SU-DHL-6 (cell line): ENCODE measurements at regions not wholly inside any gene's neighbourhood (a gene's known extent, or its start where the extent isn't known, plus 50 kb on each side); places are given as distances from the start of the nearest gene placed in this dataset.

ENCODE experiments used
- H2AFZ ChIP-seq: fragments of 200-600 bp; sonication (generic); 2 replicates; pipeline ENCODE4 v1.6.1; 2014; ENCODE audit warnings: low read depth, mild to moderate bottlenecking, moderate library complexity, mixed read lengths, antibody characterized with exemption, low read length; ENCODE audit not compliant: severe bottlenecking
- H3F3A ChIP-seq: fragments of 200-600 bp; shearing (Covaris generic); 2 replicates; pipeline ENCODE4 v1.6.0; 2016; ENCODE audit warnings: antibody characterized with exemption, mild to moderate bottlenecking; ENCODE audit not compliant: insufficient read depth
- H3K27ac ChIP-seq: fragments of 200-600 bp; sonication (generic); 2 replicates; pipeline ENCODE4 v1.5.1; 2016; ENCODE audit warnings: low read depth, mild to moderate bottlenecking, low read length, moderate library complexity, mixed read lengths
- H3K27me3 ChIP-seq: fragments of 200-600 bp; sonication (generic), shearing (Covaris generic); 2 replicates; pipeline ENCODE4 v1.6.0; 2014; ENCODE audit warnings: mild to moderate bottlenecking, low read length
- H3K36me3 ChIP-seq: fragments of 200-600 bp; sonication (generic); 2 replicates; pipeline ENCODE4 v1.6.1; 2014; ENCODE audit warnings: mild to moderate bottlenecking, low read length, mixed read lengths
- H3K4me2 ChIP-seq: fragments of 300-600, 200-600 bp; shearing (Covaris generic), sonication (generic); 2 replicates; pipeline ENCODE4 v1.6.0; 2014; ENCODE audit warnings: low read length, low read depth, mild to moderate bottlenecking; ENCODE audit not compliant: poor library complexity, severe bottlenecking
- H3K4me3 ChIP-seq: fragments of 200-600 bp; sonication (generic); 2 replicates; pipeline ENCODE4 v1.5.1; 2014; ENCODE audit warnings: antibody characterized with exemption, low read length, mild to moderate bottlenecking, mixed read lengths; ENCODE audit not compliant: insufficient read depth, poor library complexity, severe bottlenecking
- H3K79me2 ChIP-seq: fragments of 200-600 bp; sonication (generic); 2 replicates; pipeline ENCODE4 v1.6.1; 2014; ENCODE audit warnings: mild to moderate bottlenecking, low read length, moderate library complexity; ENCODE audit not compliant: insufficient read depth
- H3K9ac ChIP-seq: fragments of 200-600 bp; sonication (generic); 2 replicates; pipeline ENCODE4 v1.7.0; 2014; ENCODE audit warnings: mild to moderate bottlenecking, low read length
- H3K9me2 ChIP-seq: fragments of 200-600 bp; sonication (generic); replicated peaks from 2 replicates; pipeline ENCODE4 v1.6.1; 2014; ENCODE audit warnings: low read length; ENCODE audit not compliant: insufficient read depth
- H3K9me3 ChIP-seq: fragments of 200-600 bp; sonication (generic); 2 replicates; pipeline ENCODE4 v1.6.1; 2014; ENCODE audit warnings: low read length, mixed read lengths; ENCODE audit not compliant: insufficient read depth
- H4K20me1 ChIP-seq: fragments of 200-600 bp; sonication (generic); 2 replicates; pipeline ENCODE4 v1.6.1; 2014; ENCODE audit warnings: low read depth, mild to moderate bottlenecking, antibody characterized with exemption, low read length, moderate library complexity, mixed read lengths
- EZH2phosphoT487 ChIP-seq: fragments of 200-600 bp; sonication (generic), shearing (Covaris generic); conservative IDR thresholded peaks from 2 replicates; pipeline ENCODE4 v1.6.1; 2018; ENCODE audit warnings: mild to moderate bottlenecking, antibody characterized with exemption, low read length, moderate library complexity, mixed read lengths
- TF ChIP-seq, protein P1 (sequence below): fragments of 200-600 bp; sonication (generic); IDR thresholded peaks from one replicate; pipeline ENCODE4 v1.5.1; 2017; ENCODE audit warnings: antibody characterized with exemption, mild to moderate bottlenecking, low read length, moderate library complexity; ENCODE audit not compliant: insufficient read depth, poor library complexity, severe bottlenecking

DNA sequence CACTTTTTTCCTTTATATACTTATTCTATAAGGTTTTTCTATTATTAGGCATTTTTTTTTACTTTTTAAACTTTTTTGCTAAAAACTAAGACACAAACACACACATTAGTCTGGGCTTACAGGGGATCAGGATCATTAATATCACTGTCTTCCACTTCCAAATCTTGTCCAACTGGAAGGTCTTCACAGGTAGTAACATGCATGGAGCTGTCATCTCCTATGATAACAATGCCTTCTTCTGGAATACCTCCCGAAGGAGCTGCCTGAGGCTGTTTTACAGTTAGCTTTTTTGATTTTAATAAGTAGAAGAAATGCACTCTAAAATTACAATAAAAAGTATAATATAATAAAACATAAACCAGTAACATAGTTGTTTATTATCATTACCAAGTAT lies 345.5 kb upstream of the PTGER4 start:
- H3K27me3 ChIP-seq, result no peaks in the 10 kb centered on the region
- no peaks in the 10 kb centered on the region for H3K9me2 ChIP-seq
- H3K9ac ChIP-seq, result no peak overlapping the region
- no peaks in the 10 kb centered on the region for H3F3A ChIP-seq
- no peak overlapping the region for H3K27ac ChIP-seq
- no peaks in the 10 kb centered on the region for H3K36me3 ChIP-seq
- H3K9me3 ChIP-seq, result no peaks in the 10 kb centered on the region
- H3K4me3 ChIP-seq, result no peak overlapping the region
- H4K20me1 ChIP-seq, result no peaks in the 10 kb centered on the region
- no peak overlapping the region for H2AFZ ChIP-seq
- no peaks in the 10 kb centered on the region for H3K79me2 ChIP-seq
- TF ChIP-seq, protein P1, sequence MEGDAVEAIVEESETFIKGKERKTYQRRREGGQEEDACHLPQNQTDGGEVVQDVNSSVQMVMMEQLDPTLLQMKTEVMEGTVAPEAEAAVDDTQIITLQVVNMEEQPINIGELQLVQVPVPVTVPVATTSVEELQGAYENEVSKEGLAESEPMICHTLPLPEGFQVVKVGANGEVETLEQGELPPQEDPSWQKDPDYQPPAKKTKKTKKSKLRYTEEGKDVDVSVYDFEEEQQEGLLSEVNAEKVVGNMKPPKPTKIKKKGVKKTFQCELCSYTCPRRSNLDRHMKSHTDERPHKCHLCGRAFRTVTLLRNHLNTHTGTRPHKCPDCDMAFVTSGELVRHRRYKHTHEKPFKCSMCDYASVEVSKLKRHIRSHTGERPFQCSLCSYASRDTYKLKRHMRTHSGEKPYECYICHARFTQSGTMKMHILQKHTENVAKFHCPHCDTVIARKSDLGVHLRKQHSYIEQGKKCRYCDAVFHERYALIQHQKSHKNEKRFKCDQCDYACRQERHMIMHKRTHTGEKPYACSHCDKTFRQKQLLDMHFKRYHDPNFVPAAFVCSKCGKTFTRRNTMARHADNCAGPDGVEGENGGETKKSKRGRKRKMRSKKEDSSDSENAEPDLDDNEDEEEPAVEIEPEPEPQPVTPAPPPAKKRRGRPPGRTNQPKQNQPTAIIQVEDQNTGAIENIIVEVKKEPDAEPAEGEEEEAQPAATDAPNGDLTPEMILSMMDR, result no peak
- no peak overlapping the region for H3K4me2 ChIP-seq

DNA sequence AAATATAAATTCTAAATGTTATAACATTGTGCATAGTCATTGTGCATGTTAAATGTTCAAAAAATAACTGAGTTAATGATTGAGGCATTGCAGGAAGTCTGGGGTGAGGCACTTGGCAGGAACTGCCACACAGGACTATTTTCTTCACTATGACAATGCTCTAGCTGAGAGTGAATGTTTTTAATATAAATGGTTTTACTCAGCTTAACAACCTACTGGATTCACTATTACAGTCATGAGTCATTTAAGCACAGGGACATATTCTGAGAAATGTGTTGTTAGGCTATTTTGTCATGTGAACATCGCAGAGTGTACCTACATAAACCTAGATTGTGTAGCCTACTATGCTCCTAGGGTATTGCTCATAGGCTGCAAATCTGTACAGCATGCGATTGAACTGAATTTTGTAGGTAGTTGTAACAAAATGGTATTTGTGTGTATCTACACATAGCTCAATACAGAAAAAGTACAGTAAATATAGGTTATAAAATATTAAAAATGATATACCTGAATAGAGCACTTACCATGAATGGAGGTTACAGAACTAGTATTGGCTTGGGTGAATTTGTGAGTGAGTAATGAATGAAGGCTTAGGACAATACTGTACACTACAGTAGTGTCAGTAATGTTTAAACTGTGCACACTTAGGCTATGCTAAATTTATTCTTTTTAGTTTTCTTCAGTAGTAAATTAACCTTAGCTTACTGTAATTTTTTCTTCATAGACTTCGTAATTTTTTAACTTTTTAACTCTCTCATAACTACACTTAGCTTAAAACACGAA lies 346.1 kb upstream of the PTGER4 start:
- Histone ChIP-seq H4K20me1 (no peaks in the 10 kb centered on the region), H3K27ac (no peak overlapping the region), H3K27me3 (no peaks in the 10 kb centered on the region), H2AFZ (no peak overlapping the region), H3K4me3 (no peak overlapping the region), H3K36me3 (no peaks in the 10 kb centered on the region), H3F3A (no peaks in the 10 kb centered on the region), H3K9me3 (no peaks in the 10 kb centered on the region), H3K79me2 (no peaks in the 10 kb centered on the region), H3K4me2 (no peak overlapping the region), H3K9ac (no peak overlapping the region), H3K9me2 (no peaks in the 10 kb centered on the region)
- TF ChIP-seq, protein P1, result no peak
- TF ChIP-seq EZH2phosphoT487, result no peak

DNA sequence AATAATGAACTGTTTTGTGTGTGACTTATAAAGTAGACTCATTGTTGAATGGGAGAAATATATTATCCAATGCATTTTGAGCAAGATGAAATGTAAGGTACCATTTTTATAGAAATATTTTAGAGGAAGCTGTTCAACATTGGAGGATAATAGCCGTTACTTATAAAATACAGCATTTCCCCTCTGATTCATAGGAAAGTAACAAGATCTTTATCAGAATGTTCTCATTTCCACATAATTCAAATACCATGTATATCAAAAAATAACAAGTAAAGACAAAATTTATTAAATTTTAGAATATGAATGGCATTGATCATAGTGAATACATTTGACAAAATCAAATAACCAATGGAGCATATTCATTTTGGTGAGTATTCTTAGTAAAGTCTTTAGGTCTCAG lies 346.7 kb upstream of the PTGER4 start:
- no peaks in the 10 kb centered on the region for H3K9me3 ChIP-seq
- no peaks in the 10 kb centered on the region for H3K9me2 ChIP-seq
- H3K9ac ChIP-seq, result no peak overlapping the region
- H2AFZ ChIP-seq, result no peak overlapping the region
- no peak overlapping the region for H3K4me2 ChIP-seq
- H3K27me3 ChIP-seq, result no peaks in the 10 kb centered on the region
- no peaks in the 10 kb centered on the region for H3K79me2 ChIP-seq
- TF ChIP-seq EZH2phosphoT487, result no peak
- TF ChIP-seq, protein P1, result no peak
- no peak overlapping the region for H3K27ac ChIP-seq
- H3K4me3 ChIP-seq, result no peak overlapping the region
- no peaks in the 10 kb centered on the region for H4K20me1 ChIP-seq
- no peaks in the 10 kb centered on the region for H3K36me3 ChIP-seq
- no peaks in the 10 kb centered on the region for H3F3A ChIP-seq
